CD14-positive monocyte (primary cell): ENCODE measurements at regions not wholly inside any gene's neighbourhood (a gene's known extent, or its start where the extent isn't known, plus 50 kb on each side); places are given as distances from the start of the nearest gene placed in this dataset.

ENCODE experiments used
- DNase-seq, 3 donors: peaks; one replicate each; pipeline ENCODE4 v3.0.0-alpha.2; 2011 to 2022
- H2AFZ ChIP-seq: 2 replicates; pipeline ENCODE4 v1.6.0; 2012; ENCODE audit warnings: mild to moderate bottlenecking, low read depth, low read length, inconsistent platforms; ENCODE audit not compliant: insufficient read depth, poor library complexity, severe bottlenecking
- H3K27ac ChIP-seq, 2 donors: 1 replicate in 1 of 2; 2 replicates in 1 of 2; pipeline ENCODE4 v1.5.1; 2012 to 2013; ENCODE audit warnings: low read length in 2 of 2, control low read depth in 1 of 2, inconsistent platforms in 1 of 2, low read depth in 1 of 2, mild to moderate bottlenecking in 1 of 2
- H3K27me3 ChIP-seq, 2 donors: one replicate each; pipeline versions ENCODE4 v1.6.0 to v1.6.1; 2011 to 2013; ENCODE audit warnings: low read length in 2 of 2; ENCODE audit not compliant: control insufficient read depth in 2 of 2, insufficient read depth in 2 of 2
- H3K36me3 ChIP-seq, 2 donors: replicated peaks in 1 of 2; 1 replicate in 1 of 2; 2 replicates in 1 of 2; pipeline versions ENCODE4 v1.5.1 to v1.6.1; 2012 to 2013; ENCODE audit warnings: low read length in 2 of 2, control low read depth in 1 of 2, inconsistent platforms in 1 of 2, mild to moderate bottlenecking in 1 of 2; ENCODE audit not compliant: insufficient read depth in 2 of 2, control insufficient read depth in 1 of 2
- H3K4me1 ChIP-seq, 2 donors: 1 replicate in 1 of 2; 2 replicates in 1 of 2; pipeline versions ENCODE4 v1.5.1 to v1.6.1; 2012 to 2013; ENCODE audit warnings: low read length in 2 of 2, control low read depth in 1 of 2, inconsistent platforms in 1 of 2, mild to moderate bottlenecking in 1 of 2, moderate library complexity in 1 of 2; ENCODE audit not compliant: insufficient read depth in 2 of 2, control insufficient read depth in 1 of 2
- H3K4me2 ChIP-seq: replicated peaks from 2 replicates; pipeline ENCODE3; 2012; ENCODE audit warnings: low read length, moderate library complexity, mild to moderate bottlenecking; ENCODE audit not compliant: poor library complexity, severe bottlenecking; ENCODE audit errors: extremely low read depth
- H3K4me3 ChIP-seq, 3 experiments: fragments of 200-600 bp in 1 of 3; sonication (generic) in 1 of 3; replicated peaks in 1 of 3; 1 replicate in 2 of 3; 2 replicates in 1 of 3; pipeline ENCODE4 v1.5.1; 2011 to 2013; ENCODE audit warnings: low read length in 3 of 3, mild to moderate bottlenecking in 3 of 3, control low read depth in 2 of 3, low read depth in 2 of 3, inconsistent platforms in 1 of 3, moderate library complexity in 1 of 3
- H3K79me2 ChIP-seq: 2 replicates; pipeline ENCODE4 v1.6.0; 2012; ENCODE audit warnings: mild to moderate bottlenecking, control low read depth, inconsistent platforms, low read length, moderate library complexity; ENCODE audit not compliant: insufficient read depth
- H3K9ac ChIP-seq: 2 replicates; pipeline ENCODE4 v1.6.0; 2017; ENCODE audit warnings: low read length, mild to moderate bottlenecking; ENCODE audit not compliant: insufficient read depth, poor library complexity, severe bottlenecking
- H3K9me3 ChIP-seq, 2 donors: replicated peaks in 1 of 2; 1 replicate in 1 of 2; 2 replicates in 1 of 2; pipeline versions ENCODE4 v1.5.1 to v1.6.1; 2012 to 2013; ENCODE audit warnings: low read length in 2 of 2, control low read depth in 1 of 2; ENCODE audit not compliant: control insufficient read depth in 1 of 2, insufficient read depth in 1 of 2
- H4K20me1 ChIP-seq: 2 replicates; pipeline ENCODE4 v1.6.0; 2012; ENCODE audit warnings: mild to moderate bottlenecking, low read length, control low read depth, moderate library complexity; ENCODE audit not compliant: insufficient read depth
- H3K27ac Mint-ChIP-seq, 7 donors: one replicate each; pipeline ENCODE4 v1.8.0; 2020; ENCODE audit warnings: mild to moderate bottlenecking in 7 of 7, mixed read lengths in 7 of 7, moderate library complexity in 6 of 7, inconsistent platforms in 2 of 7
- H3K27me3 Mint-ChIP-seq, 3 donors: one replicate each; pipeline ENCODE4 v1.8.0; 2021 to 2022; ENCODE audit warnings: low read depth in 3 of 3, mild to moderate bottlenecking in 3 of 3, mixed read lengths in 3 of 3, moderate library complexity in 3 of 3, inconsistent platforms in 1 of 3
- H3K36me3 Mint-ChIP-seq, 2 donors: one replicate each; pipeline ENCODE4 v1.8.0; 2020; ENCODE audit warnings: mixed read lengths in 2 of 2, inconsistent platforms in 1 of 2, mild to moderate bottlenecking in 1 of 2
- H3K4me1 Mint-ChIP-seq: one replicate; pipeline ENCODE4 v1.8.0; 2020; ENCODE audit warnings: mild to moderate bottlenecking, mixed read lengths
- H3K4me3 Mint-ChIP-seq, 2 donors: one replicate each; pipeline ENCODE4 v1.8.0; 2020; ENCODE audit warnings: mild to moderate bottlenecking in 2 of 2, mixed read lengths in 2 of 2, moderate library complexity in 1 of 2
- H3K9me3 Mint-ChIP-seq, 7 donors: one replicate each; pipeline ENCODE4 v1.8.0; 2020 to 2022; ENCODE audit warnings: mixed read lengths in 7 of 7, mild to moderate bottlenecking in 6 of 7, moderate library complexity in 6 of 7, inconsistent platforms in 2 of 7
- WGBS: methylation state at CpG from one replicate; pipeline ENCODE4 v1.1.5; 2013; ENCODE audit warnings: missing lambda C conversion rate; ENCODE audit not compliant: insufficient coverage; 5-methylcytosine and 5-hydroxymethylcytosine counted together
- intact Hi-C, 2 donors: fragments of 100-400 bp; cut with micrococcal nuclease; formaldehyde crosslinking; loops; one replicate each; pipeline versions ENCODE4 v1.15.0 to v1.15.1; 2023
- TF ChIP-seq, protein P1 (sequence below): fragments of 200-600 bp; IDR thresholded peaks from one replicate; pipeline ENCODE4 v1.8.0; 2022; ENCODE audit warnings: antibody characterized with exemption, mild to moderate bottlenecking

- H3K4me3 Mint-ChIP-seq, result no peak overlapping the region
- no peaks in the 10 kb centered on the region for H3K27me3 ChIP-seq
- peaks cover 0 to 1% (median 0%) of the 10 kb centered on the region in 3 donors for H3K27me3 Mint-ChIP-seq
- H3K36me3 Mint-ChIP-seq, result no peaks in the 10 kb centered on the region
- intact Hi-C loops, result no loop called here
- H3K4me1 Mint-ChIP-seq, result peaks cover 8% of the 10 kb centered on the region
- no CpG with 5 or more reads among the region's 2 CpGs for WGBS
- peaks cover 0 to 6% (median 0%) of the 10 kb centered on the region in 7 donors for H3K9me3 Mint-ChIP-seq
- no peak overlapping the region for H3K9ac ChIP-seq
- TF ChIP-seq, protein P1, sequence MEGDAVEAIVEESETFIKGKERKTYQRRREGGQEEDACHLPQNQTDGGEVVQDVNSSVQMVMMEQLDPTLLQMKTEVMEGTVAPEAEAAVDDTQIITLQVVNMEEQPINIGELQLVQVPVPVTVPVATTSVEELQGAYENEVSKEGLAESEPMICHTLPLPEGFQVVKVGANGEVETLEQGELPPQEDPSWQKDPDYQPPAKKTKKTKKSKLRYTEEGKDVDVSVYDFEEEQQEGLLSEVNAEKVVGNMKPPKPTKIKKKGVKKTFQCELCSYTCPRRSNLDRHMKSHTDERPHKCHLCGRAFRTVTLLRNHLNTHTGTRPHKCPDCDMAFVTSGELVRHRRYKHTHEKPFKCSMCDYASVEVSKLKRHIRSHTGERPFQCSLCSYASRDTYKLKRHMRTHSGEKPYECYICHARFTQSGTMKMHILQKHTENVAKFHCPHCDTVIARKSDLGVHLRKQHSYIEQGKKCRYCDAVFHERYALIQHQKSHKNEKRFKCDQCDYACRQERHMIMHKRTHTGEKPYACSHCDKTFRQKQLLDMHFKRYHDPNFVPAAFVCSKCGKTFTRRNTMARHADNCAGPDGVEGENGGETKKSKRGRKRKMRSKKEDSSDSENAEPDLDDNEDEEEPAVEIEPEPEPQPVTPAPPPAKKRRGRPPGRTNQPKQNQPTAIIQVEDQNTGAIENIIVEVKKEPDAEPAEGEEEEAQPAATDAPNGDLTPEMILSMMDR, result no peak
- H3K36me3 ChIP-seq, result no peaks in the 10 kb centered on the region
- no peak overlapping the region for H3K4me2 ChIP-seq
- H3K27ac ChIP-seq, result no peak overlapping the region
- no peaks in the 10 kb centered on the region for H3K9me3 ChIP-seq
- H3K79me2 ChIP-seq, result no peaks in the 10 kb centered on the region
- no peak for DNase-seq
- H2AFZ ChIP-seq, result no peak overlapping the region
- no peaks in the 10 kb centered on the region for H4K20me1 ChIP-seq
- H3K27ac Mint-ChIP-seq, result no peak overlapping the region
- H3K4me1 ChIP-seq, result no peaks in the 10 kb centered on the region
- H3K4me3 ChIP-seq, result no peak overlapping the region
These were observed 252.7 kb downstream of the CENPC start for GRCh38 chr4:67292636-67293035.

DNA sequence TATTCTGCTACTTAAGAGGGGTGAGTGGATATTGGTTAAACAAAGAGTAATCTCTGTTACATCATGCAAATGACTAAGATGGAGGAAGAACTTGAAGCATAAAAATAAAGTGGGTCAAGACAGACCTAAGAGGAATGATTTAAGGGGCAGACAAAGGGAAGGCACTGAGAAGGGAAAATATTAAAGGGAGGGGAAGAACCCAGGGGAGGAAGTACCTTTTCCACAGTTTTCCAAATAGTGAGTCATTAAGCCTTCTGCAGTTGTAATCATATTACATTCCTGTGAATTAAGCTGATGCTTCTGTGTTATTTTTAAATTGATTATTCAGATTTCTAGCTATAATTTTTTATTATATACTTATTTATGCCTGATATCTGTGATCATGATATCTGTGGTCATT, 253.3 kb downstream of the CENPC start:
- TF ChIP-seq, protein P1, result no peak
- Mint-ChIP-seq H3K27me3 (peaks cover 0 to 1% (median 0%) of the 10 kb centered on the region in 3 donors), H3K4me1 (peaks cover 8% of the 10 kb centered on the region), H3K4me3 (no peak overlapping the region), H3K36me3 (no peaks in the 10 kb centered on the region), H3K27ac (no peak overlapping the region), H3K9me3 (peaks cover 0 to 6% (median 0%) of the 10 kb centered on the region in 7 donors)
- Histone ChIP-seq H3K27me3 (no peaks in the 10 kb centered on the region), H3K4me3 (no peak overlapping the region), H3K9ac (no peak overlapping the region), H4K20me1 (no peaks in the 10 kb centered on the region), H3K9me3 (peaks cover 0 to under 1% of the 10 kb centered on the region in 2 donors), H3K4me1 (no peaks in the 10 kb centered on the region), H3K79me2 (no peaks in the 10 kb centered on the region), H3K27ac (no peak overlapping the region), H3K4me2 (no peak overlapping the region), H2AFZ (no peak overlapping the region), H3K36me3 (no peaks in the 10 kb centered on the region)
- no peak for DNase-seq
- intact Hi-C loops, result no loop called here
